Hematopoietic multipotent progenitor cell treated with erythropoietin and hydrocortisone succinate and interleukin-3 and kit ligand, for 6 days (in vitro differentiated cells): ENCODE measurements at regions not wholly inside any gene's neighbourhood (a gene's known extent, or its start where the extent isn't known, plus 50 kb on each side); places are given as distances from the start of the nearest gene placed in this dataset.

ENCODE experiments used
- DNase-seq: peaks from one replicate; pipeline ENCODE4 v3.0.0-alpha.2; 2015

GRCh38 chr4:32000846-32001488 is 1280.8 kb downstream of the PCDH7 start:
- DNase-seq = no peak

DNA sequence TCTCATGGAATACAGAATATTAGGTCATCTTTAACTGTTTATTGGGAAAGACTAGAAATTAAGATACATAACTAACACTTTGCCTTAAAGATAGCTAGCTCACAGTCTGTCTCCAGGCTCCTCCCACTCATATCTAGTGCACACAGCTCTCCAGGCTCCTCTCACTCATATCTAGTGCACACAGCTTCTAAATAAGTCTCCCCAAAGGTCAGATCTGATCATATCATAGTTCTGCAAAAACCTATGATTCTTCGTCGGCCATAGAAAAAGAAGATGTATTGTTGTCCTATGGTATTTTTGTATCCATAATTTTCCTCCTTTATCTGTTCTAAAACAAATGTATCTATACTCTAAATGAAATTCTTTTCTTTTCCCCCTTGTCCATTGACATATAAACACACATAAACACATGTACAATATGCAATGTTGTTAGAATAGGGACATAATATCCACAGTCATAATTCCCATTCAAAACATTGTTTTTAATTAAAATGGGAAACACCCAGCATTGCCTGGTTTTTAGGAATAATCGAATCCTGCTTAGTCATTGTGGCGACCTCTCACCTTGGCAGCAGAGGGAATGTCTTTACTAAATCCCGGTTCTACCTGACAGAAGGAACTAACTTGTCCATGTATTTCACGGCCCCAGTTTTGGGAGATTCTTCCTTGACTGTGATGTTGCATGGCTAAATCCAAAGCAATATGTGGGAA is 1282.0 kb downstream of the PCDH7 start:
- DNase-seq = peak; percentile 32

- DNase-seq = no peak
Measured at GRCh38 chr4:32003548-32003947, 1283.4 kb downstream of the PCDH7 start.

DNA sequence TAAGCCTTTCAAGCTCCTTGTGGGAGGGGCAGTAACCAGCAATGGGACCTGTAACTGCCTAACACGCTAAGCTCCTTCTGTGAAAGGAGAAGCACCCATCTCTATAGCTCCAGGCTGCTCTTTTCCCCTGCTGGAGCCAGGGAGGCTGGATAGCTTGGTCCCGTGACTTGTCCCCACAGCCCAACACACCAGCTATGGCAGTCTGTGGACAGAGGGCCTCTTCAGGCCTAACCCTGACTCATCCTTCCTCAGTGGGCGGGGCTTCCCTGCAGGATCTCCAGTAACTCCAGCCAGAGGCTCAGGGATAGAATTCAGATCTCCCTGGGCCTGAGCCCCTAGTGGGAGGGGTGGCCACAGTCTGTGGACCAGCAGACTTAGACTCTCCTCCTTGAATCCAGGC is 1290.1 kb downstream of the PCDH7 start:
- DNase-seq = no peak

DNA sequence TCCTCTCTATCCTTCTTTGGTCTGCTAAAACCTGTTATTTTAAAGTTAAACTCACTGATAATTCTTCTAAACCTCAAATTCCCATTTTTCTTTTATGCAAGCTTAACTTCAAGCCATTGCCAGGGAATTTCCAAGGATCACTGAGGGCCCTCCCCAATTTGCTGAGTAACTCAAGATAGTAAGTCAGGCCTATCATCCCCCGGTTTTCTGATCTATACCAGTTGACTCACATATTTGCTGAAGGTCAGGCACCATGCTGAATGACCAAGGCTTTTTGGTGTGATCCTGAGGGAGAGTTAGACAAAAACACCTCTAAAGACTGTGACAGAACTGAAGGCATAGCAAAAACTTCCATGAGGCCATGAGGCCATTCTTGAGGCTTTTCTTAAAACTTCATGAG is 1301.9 kb downstream of the PCDH7 start:
- DNase-seq = no peak

GRCh38 chr4:32025851-32026459 is 1305.8 kb downstream of the PCDH7 start:
- no peak for DNase-seq

GRCh38 chr4:32030406-32030805 is 1310.2 kb downstream of the PCDH7 start:
- DNase-seq = no peak

DNA sequence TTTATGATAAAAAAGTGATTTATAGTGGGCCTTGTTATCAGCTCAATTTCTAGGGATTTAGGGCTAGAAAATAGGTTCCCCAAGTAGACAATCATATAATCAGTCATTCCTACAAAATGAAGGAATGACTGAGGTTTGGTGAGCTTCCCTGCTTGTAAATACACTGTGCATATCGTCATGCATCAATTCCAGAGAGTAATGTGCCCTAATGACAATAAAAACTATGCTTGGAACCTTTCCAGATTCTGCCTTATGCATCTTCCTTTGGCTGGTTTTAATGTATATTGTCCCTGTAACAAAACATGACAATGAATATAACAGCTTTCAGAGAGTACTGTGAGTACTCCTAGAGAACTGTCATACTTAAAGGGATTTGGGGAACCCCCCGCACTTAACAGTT is 1310.9 kb downstream of the PCDH7 start:
- DNase-seq = no peak

GRCh38 chr4:32032136-32032672 is 1312.0 kb downstream of the PCDH7 start:
- peak; percentile 4 for DNase-seq

GRCh38 chr4:32037399-32037798 is 1317.2 kb downstream of the PCDH7 start:
- no peak for DNase-seq

DNA sequence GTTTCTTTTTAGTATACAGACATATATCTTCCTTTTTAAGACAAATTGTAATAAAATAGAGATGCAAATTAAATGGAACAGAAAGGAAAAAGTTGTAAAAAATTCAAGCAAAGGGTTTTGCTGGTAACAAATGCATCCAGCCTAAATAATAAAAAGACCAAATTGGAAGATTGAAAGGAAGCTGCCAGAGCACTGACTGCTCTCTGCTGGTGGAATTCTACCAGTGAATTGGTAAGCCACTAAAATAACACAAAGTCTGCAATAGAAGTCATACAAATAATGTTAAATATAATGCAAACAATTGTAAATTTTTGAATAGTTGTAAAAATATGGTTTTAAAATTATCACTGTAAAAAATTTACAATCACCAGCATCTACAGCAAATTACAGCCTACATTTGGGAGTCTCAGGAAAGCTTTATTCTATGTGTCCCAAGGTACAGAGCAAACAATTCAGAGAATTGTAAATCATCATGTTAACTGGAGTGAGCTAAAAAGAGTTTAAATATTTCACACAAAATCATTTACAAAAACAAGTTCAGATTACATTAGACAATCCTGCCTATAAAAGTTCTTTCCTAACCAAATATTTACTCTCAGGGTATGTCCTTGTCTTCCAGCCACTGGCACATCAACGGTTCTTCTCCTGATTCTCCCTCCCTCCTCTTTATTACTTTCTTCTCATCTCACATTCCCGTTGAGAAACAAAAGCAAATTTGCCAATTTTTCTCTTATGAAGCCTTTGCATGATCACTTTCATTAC is 1322.5 kb downstream of the PCDH7 start:
- no peak for DNase-seq

GRCh38 chr4:32043248-32043633 is 1323.1 kb downstream of the PCDH7 start:
- no peak for DNase-seq

DNA sequence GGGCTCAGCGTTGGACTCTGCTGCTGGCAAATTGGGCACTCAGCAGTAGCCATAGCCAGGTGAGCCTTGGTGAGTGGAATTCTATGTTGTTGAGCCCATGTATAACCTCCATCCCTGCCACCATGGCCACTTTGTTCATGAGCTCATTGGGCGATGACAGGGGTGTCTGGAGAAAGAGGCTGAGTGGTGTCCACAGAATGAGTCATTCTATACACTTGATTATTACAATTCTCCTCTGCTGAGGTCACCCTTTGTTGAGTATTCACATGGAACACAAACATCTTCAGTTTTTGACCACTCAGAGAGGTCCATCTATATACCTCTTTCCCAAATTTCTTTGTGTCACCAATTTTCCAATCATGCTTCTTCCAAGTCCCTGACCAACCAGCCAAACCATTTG is 1341.7 kb downstream of the PCDH7 start:
- DNase-seq = no peak

DNA sequence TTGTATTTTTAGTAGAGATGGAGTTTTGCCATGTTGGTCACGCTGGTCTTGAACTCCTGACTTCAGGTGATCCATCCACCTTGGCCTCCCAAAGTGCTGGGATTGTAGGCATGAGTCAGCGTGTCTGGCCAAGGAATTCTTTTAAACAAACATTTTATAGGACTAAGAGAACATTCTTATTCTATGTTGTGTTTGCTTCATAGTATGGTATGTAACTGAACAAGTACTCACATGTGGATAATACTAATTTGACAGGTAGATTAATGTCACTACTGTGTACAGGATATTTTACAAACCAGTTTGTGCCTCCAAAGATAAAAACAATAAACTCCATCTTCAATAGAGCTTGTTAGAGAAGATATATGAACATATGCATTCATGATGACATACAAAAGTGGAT is 1353.4 kb downstream of the PCDH7 start:
- DNase-seq = no peak

DNA sequence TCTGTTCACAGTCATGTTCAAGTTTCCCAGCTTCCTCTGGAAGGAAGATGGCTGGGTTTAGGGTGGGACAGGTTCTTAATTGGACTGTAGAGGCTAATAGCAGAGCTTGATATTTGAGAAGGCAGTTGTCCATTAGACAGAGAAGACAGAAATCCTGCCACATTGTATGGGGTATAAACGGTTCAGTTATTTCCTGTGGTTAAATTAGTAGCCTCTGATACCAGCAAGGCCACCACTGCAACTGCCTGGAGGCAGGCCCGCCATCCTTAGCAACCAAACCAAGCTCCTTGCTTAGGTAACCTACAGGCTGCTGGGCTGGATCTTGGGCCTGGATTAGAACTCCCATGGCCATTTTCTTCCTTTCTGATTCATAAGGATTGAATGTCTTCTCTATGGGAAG is 1367.0 kb downstream of the PCDH7 start:
- no peak for DNase-seq

GRCh38 chr4:32094987-32095386 is 1374.8 kb downstream of the PCDH7 start:
- no peak for DNase-seq

GRCh38 chr4:32102896-32103295 is 1382.7 kb downstream of the PCDH7 start:
- DNase-seq = no peak

DNA sequence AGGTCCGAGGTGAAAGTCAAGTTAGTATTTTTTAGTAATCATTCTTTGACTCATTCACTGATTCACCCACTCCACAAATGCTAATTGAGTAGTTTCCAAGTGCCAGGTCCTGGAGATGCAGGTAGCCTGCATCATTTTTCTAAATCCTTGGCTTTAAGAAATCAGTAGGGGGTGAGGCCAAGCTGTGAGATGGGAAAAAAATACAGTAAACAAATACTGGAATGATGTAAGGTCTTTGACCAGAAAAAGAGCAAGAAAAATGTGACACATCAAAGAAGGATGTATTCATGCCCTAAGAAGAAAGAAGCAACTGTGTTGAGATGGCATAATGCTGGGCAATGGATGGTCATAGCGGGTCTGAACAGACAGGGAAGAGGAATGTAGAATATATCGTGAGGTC is 1386.6 kb downstream of the PCDH7 start:
- no peak for DNase-seq

- DNase-seq = no peak
Measured at GRCh38 chr4:32112891-32113290, 1392.7 kb downstream of the PCDH7 start.

GRCh38 chr4:32117693-32118092 is 1397.5 kb downstream of the PCDH7 start:
- no peak for DNase-seq

- no peak for DNase-seq
Measured at GRCh38 chr4:32119907-32120306, 1399.7 kb downstream of the PCDH7 start.

DNA sequence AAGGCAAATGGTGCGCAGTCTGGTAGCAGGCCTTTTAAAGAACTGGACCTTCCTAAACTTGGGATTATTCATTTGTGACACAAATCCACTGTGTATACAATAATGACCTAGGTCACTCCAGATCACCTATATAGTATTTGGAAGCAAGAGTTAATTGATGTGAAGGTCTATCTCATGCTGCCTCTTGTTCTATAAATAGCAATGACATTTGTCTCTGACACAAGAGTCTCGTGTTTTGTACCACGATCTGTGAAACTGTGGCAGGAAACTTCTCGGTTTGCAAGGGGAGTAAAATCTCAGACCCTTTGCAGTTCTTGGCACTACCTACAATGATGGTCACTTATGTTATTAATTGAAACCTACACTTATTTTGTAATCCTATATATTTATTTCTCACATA is 1408.4 kb downstream of the PCDH7 start:
- DNase-seq = no peak

GRCh38 chr4:32129967-32130366 is 1409.8 kb downstream of the PCDH7 start:
- no peak for DNase-seq
